GM12872 (cell line): ENCODE measurements at regions not wholly inside any gene's neighbourhood (a gene's known extent, or its start where the extent isn't known, plus 50 kb on each side); places are given as distances from the start of the nearest gene placed in this dataset.

Experiments used
- CTCF ChIP-seq: IDR thresholded peaks from 3 replicates; pipeline ENCODE4 v1.5.1; 2011; ENCODE audit warnings: low read depth, mild to moderate bottlenecking, low read length, moderate library complexity; ENCODE audit not compliant: insufficient read depth

DNA sequence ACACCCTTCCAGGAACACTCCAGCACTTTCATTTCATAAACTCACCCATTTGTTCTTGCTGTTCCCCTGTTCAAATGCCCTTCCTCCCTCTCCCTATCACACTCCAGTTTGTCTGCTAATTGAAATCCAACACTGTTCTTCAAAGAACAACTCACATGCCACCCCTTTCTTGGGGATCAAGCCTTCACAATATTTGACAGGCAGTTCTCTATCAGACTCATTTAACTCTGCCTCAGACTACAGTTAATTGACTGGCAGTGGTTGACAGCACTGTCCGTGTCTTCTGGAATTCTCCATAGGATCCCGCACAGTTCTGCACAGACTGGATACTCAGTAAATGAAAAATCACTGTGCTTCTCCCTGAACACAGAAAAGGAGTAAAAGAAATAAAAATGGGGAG is 87.8 kb downstream of the PMP22 start:
- no peak for TF ChIP-seq CTCF

DNA sequence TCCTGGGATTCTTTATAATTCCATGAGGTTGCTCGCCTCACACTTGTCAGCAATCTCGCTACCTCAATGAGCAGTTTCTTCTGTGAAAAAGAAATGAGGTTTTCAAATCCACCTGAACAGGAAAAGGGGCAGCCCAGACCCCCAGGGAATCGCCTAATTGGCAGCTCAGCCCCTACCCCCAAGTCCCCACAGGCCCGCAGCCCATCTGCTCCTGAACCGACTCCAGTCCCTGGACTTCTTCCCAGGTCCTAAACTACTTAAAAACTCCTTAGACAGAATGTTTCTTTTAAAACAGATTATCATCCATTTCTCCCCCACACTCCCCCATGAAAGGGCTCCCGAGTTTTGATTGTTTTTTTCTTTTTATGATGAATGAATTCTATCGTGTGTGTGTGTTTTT is 89.8 kb downstream of the PMP22 start:
- no peak for TF ChIP-seq CTCF

GRCh38 chr17:15171167-15172047 is 93.7 kb downstream of the PMP22 start:
- TF ChIP-seq CTCF: peak; percentile 67

GRCh38 chr17:15169676-15170075 is 95.5 kb downstream of the PMP22 start:
- no peak for TF ChIP-seq CTCF

GRCh38 chr17:15168379-15168778 is 96.7 kb downstream of the PMP22 start:
- no peak for TF ChIP-seq CTCF

GRCh38 chr17:15161395-15161794 is 103.7 kb downstream of the PMP22 start:
- no peak for TF ChIP-seq CTCF

- no peak for TF ChIP-seq CTCF
Observed at GRCh38 chr17:15157051-15157450, 108.1 kb downstream of the PMP22 start.

DNA sequence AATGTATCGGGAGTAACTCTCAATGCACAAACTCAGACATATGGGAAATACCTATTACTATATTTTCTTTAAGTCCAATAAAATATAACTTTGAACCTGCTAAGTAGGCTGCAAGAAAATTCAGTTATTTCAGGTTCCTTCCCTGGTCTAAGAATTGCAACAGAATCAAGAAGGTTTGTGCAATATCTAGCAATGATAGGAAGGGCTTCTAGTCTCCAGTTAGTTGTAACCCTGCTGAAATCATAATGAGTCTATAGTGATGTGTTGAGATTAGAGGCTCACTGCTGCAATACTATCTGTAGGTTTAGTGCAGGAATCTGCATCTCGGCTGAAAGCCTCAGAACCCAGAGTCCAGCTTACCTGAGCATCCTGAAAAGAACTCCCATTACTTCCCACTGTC is 110.5 kb downstream of the PMP22 start:
- TF ChIP-seq CTCF: no peak
